Type B pancreatic cell (in vitro differentiated cells): ENCODE measurements at regions not wholly inside any gene's neighbourhood (a gene's known extent, or its start where the extent isn't known, plus 50 kb on each side); places are given as distances from the start of the nearest gene placed in this dataset.
"Not testable (repeated sequence)": the region's sequence is repeated elsewhere in the genome, so short reads cannot be mapped to it uniquely, and the experiment has no call there.

Experiments
- DNase-seq: peaks from one replicate; pipeline ENCODE4 v3.0.0; 2021; ENCODE audit warnings: mixed read lengths; ENCODE audit not compliant: unreplicated experiment; ENCODE audit errors: extremely low spot score
- H3K27ac Mint-ChIP-seq: 2 replicates; pipeline ENCODE4 v1.8.0; 2021; ENCODE audit warnings: mild to moderate bottlenecking, mixed read lengths
- H3K27me3 Mint-ChIP-seq: 2 replicates; pipeline ENCODE4 v1.8.0; 2021; ENCODE audit warnings: mixed read lengths
- H3K36me3 Mint-ChIP-seq: 2 replicates; pipeline ENCODE4 v1.8.0; 2021; ENCODE audit warnings: mixed read lengths
- H3K4me1 Mint-ChIP-seq: one replicate; pipeline ENCODE4 v1.8.0; 2021; ENCODE audit warnings: mixed read lengths; ENCODE audit not compliant: unreplicated experiment
- H3K4me3 Mint-ChIP-seq: 2 replicates; pipeline ENCODE4 v1.8.0; 2021; ENCODE audit warnings: mild to moderate bottlenecking, mixed read lengths
- H3K9me3 Mint-ChIP-seq: 2 replicates; pipeline ENCODE4 v1.8.0; 2021; ENCODE audit warnings: mixed read lengths

DNA sequence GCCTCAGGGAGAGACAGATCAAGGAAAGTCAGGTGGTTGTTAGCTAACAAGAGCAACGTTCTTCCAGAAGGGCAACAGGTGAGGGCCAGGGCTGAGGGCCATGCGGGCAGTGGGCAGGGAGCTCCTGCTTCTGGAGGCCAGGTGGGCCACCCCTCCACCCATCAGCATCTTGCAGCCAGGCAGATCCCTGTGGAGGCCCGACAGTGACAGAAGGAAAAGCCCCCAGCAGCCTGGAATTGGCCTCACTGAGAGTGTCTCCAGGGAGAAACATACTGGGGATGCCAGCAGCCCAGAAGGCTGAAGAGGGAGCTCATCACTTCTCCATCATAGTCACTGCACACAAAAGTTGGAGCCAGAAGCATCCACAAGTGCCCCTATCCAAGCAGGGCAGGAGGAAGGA, 300.1 kb downstream of the BCL2L11 start:
- H3K36me3 Mint-ChIP-seq, H3K9me3 Mint-ChIP-seq, DNase-seq, H3K27ac Mint-ChIP-seq, H3K4me3 Mint-ChIP-seq, H3K27me3 Mint-ChIP-seq: not testable (repeated sequence)
- peaks cover 12% of the 10 kb centered on the region for H3K4me1 Mint-ChIP-seq

DNA sequence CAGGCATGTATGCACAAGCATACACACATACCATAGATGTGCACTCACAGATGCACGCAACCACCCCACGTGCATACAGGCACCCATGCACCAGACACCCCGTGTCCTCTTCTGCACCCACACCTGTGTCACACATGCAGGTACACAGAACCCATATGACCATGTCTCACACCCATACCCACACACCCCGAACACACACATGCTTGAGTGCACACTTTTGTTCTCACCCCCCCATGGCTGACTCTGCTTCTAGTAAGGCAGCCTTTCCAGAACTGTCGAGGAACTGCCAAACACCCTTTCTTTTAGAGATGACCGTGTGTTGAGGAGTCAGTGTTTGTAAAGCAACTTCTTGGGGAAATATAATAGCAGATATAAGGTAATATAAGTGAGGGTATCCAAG, 301.2 kb downstream of the BCL2L11 start:
- not testable (repeated sequence) for H3K4me3 Mint-ChIP-seq, H3K27ac Mint-ChIP-seq, H3K9me3 Mint-ChIP-seq, H3K4me1 Mint-ChIP-seq, DNase-seq, H3K27me3 Mint-ChIP-seq, H3K36me3 Mint-ChIP-seq

DNA sequence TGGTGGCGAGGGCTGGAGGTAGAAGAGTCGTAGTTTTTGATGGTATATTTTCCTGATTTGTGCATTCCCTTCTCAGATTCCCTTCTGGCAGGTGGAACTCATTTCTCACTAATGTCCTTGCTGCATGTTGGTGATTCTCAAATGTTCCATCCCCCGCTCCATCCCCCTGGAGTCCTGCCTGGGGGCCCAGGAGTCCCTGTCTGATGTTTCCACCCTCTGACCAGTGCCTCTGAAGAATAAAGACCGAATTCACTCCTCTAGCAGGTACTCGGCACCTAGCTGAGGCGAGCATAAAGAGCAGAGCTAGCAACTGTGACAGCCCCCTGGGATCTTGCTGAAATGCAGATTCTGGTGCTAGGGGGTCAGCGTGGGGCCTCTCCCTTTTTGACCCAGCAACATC, 301.8 kb downstream of the BCL2L11 start:
- H3K4me1 Mint-ChIP-seq, H3K36me3 Mint-ChIP-seq, H3K4me3 Mint-ChIP-seq, DNase-seq, H3K9me3 Mint-ChIP-seq, H3K27ac Mint-ChIP-seq, H3K27me3 Mint-ChIP-seq: not testable (repeated sequence)

DNA sequence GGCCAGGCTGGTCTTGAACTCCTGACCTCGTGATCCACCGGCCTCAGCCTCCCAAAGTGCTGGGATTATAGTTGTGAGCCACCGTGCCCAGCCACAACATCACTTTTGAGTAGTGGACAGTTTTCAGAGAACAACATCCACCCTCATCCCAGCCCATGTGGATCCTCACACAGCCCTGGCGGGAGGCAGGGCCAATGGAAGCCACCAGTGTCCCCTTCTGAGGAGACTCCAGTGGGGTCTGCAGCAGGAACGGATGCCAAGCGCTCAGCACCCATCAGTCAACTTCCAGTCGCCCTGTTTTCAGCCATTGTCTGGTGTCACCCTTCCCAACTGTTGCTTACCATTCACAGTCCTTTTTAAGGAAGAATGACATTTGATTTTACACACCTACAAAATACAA, 302.5 kb downstream of the BCL2L11 start:
- not testable (repeated sequence) for H3K27me3 Mint-ChIP-seq, H3K27ac Mint-ChIP-seq, H3K9me3 Mint-ChIP-seq, H3K4me1 Mint-ChIP-seq, H3K36me3 Mint-ChIP-seq, DNase-seq, H3K4me3 Mint-ChIP-seq

DNA sequence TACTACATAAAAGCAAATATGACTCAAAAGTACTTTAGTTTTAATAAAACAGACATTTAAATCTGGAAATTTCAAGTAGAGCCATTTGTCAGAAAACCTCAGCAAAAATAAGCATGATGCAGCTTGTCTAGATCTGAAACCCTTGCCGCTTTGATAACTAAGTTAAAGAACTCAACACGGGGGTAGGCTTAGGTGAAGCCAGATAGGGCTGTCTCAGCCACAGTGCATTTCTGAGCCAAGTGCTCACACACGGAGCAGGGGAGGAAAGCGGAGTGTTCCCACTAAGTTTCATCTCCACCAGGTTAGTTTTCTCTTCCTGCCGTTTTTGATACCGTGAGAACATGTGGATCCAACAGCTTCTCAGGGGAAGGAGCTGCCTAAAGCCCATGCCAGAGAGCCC, 303.5 kb downstream of the BCL2L11 start:
- not testable (repeated sequence) for DNase-seq, H3K9me3 Mint-ChIP-seq, H3K27me3 Mint-ChIP-seq, H3K4me3 Mint-ChIP-seq, H3K4me1 Mint-ChIP-seq, H3K36me3 Mint-ChIP-seq, H3K27ac Mint-ChIP-seq

DNA sequence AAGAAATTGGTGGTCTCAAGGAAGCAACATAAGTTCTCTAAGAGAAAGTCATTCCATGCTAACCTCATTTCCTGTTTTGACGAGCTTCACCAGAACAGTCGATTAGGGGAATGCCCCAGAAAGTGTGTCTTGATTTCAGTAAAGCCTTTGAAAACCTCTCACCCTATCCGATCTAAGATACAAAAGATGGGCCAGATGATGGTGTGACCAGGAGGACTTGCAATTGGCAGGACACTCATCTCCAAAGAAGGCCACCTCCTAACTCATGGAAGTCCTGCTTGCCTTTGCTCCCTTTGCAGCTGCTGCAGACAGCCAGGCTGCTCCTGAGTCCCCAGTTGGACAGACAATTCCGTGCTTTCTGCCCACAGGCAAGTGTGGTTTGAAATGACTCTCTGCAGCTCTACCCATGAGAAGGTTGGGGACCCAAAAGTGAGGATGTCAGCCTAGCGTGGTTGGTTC, 304.2 kb downstream of the BCL2L11 start:
- not testable (repeated sequence) for H3K9me3 Mint-ChIP-seq, H3K27me3 Mint-ChIP-seq, H3K27ac Mint-ChIP-seq, H3K36me3 Mint-ChIP-seq, H3K4me1 Mint-ChIP-seq, DNase-seq, H3K4me3 Mint-ChIP-seq

DNA sequence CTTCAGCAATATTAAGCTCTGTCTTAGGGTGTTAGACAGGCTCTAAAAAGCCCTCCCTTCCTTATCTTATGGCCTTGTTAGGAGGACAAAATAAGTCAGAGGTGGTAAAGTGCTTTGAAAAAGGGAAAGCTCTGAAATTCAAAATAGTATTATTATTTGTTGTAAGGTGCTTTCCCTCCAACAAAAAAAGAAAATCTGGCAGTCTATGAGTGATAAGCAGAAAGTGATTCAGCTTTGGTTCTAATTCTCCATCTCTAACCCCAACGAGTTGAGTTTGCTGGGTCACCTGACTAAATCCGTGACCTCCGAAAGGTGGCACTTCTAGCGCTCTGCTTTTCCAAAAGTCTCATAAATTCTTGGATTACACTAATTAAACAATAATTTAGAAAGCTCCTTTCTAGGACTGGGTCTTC, 305.1 kb downstream of the BCL2L11 start:
- H3K9me3 Mint-ChIP-seq, H3K27me3 Mint-ChIP-seq, H3K4me3 Mint-ChIP-seq, DNase-seq, H3K36me3 Mint-ChIP-seq, H3K4me1 Mint-ChIP-seq, H3K27ac Mint-ChIP-seq: not testable (repeated sequence)

DNA sequence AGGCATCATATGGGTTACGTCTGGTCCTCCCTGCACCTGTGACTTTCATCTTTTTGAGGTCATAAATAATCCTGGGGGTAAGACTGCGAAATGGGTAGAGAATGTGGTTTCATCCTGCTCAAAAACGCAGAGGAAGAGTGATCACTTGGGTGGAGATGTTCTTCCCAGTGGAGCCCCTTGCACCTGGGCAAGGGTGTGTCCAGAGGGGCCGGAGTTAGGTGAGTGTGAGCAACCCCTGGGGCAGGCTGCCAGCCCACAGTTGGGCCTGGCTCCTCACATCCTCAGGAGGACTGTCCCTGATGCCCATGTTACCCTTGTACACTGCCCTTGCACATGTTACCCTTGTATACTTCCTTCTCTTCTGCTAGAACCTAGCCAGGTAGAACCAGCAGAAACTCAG, 306.6 kb downstream of the BCL2L11 start:
- not testable (repeated sequence) for H3K36me3 Mint-ChIP-seq, H3K9me3 Mint-ChIP-seq, H3K27ac Mint-ChIP-seq, H3K4me3 Mint-ChIP-seq, H3K27me3 Mint-ChIP-seq, H3K4me1 Mint-ChIP-seq, DNase-seq

DNA sequence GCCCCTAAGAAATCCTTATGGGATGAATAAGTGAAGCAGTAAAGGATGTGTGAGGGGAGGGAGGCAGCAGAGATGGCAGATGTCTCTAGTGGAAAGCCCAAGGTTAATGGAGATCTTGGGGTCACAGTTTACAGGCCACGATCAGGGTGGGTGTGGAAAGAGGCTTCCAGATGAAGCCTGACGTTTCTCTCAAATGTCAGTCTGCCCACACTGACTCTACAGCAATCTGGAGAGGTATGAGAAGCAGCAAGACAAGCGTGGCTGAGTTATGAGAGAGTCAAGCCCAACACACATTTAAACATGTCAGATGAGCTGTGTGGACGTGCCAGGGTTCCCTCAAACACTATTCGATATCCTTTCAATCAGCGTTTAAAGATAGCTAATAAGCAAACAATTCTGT, 308.2 kb downstream of the BCL2L11 start:
- not testable (repeated sequence) for H3K27ac Mint-ChIP-seq, H3K36me3 Mint-ChIP-seq, H3K4me1 Mint-ChIP-seq

DNA sequence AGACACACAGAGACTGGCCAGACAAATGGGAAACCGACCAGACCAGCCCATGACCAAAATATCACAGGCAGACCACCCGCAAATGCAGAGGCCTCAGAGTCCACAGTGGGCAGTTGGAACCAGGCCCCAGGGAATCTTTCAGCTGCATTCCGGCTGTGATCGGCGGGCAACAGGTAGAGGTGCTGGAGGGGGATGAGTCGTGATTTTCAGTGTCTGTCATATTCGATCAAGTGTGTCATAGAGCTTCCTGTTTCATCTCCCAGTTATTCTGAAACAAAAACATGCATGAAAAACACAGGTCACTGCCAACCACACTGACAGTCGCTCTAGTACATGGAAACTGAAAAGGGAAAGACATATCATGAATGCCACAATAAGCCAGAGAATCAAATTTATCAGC, 308.6 kb downstream of the BCL2L11 start:
- not testable (repeated sequence) for H3K4me1 Mint-ChIP-seq, H3K36me3 Mint-ChIP-seq

More for the DNA sequence above, 308.2 kb downstream of the BCL2L11 start:
- not testable (repeated sequence) for H3K9me3 Mint-ChIP-seq, H3K27me3 Mint-ChIP-seq, H3K4me3 Mint-ChIP-seq, DNase-seq

DNA sequence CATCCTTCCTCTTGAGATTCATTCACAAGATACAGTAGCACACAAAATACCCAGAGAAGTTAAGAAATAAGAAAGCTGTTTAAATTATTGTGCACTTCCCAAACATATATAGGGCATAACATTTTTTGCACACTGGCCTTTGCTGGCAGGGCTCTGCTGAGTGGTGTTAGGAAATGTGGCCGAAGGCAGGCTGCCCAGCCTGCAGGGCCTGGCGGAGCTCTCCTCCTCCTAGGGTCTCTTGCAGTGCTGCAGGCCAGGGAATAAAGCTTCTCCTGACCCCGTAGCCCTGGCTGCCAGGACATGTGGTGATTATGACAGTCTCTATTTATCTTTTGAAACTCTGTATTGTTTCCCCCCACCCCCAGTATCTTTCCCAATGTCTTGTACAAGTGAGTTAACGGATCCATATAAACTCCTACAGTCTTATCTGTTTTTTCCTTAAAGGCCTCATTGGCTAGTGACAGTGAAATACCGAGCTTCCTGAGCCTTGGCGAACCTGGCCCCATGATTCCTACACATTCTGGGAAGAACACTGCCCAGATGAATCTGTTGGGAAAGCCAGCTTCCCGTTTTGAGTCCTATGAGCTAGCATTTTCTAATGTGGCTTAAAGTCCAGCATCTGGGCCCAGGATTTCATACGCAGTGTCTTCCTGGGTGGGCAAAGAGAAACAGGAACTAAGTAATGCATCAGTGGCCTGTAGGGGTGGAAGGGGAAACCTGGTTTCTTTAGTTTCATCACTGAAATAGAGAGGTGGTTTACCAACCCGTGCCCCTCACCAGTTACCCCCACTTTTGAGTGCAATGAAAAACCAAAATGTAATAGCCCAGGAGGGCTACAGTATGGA, 310.3 kb downstream of the BCL2L11 start:
- not testable (repeated sequence) for H3K27me3 Mint-ChIP-seq, H3K36me3 Mint-ChIP-seq, H3K9me3 Mint-ChIP-seq, H3K4me3 Mint-ChIP-seq, H3K4me1 Mint-ChIP-seq, H3K27ac Mint-ChIP-seq, DNase-seq

More for the DNA sequence above, 308.6 kb downstream of the BCL2L11 start:
- not testable (repeated sequence) for H3K9me3 Mint-ChIP-seq, H3K27me3 Mint-ChIP-seq, H3K4me3 Mint-ChIP-seq, DNase-seq, H3K27ac Mint-ChIP-seq

DNA sequence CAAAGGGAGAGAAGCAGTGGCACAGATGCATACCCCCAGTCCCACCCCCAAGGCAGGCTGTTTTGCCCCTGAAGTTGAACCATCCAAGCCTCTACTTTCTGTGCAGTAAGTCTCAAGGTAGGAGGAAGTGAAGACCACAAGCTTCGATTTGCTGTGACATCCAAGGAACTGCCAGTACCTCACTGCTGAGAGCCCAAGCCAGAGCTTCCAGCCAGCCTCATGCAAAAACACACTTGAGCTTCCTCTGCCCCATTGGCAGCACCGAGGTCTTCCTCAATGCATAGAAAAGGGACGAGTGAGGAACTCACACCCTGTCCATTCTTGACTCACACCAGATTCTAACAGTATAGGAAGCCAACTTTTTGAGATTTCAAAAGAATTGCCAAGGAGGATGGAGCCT, 311.7 kb downstream of the BCL2L11 start:
- not testable (repeated sequence) for H3K36me3 Mint-ChIP-seq, H3K9me3 Mint-ChIP-seq, H3K4me1 Mint-ChIP-seq, H3K4me3 Mint-ChIP-seq, H3K27ac Mint-ChIP-seq, DNase-seq, H3K27me3 Mint-ChIP-seq

DNA sequence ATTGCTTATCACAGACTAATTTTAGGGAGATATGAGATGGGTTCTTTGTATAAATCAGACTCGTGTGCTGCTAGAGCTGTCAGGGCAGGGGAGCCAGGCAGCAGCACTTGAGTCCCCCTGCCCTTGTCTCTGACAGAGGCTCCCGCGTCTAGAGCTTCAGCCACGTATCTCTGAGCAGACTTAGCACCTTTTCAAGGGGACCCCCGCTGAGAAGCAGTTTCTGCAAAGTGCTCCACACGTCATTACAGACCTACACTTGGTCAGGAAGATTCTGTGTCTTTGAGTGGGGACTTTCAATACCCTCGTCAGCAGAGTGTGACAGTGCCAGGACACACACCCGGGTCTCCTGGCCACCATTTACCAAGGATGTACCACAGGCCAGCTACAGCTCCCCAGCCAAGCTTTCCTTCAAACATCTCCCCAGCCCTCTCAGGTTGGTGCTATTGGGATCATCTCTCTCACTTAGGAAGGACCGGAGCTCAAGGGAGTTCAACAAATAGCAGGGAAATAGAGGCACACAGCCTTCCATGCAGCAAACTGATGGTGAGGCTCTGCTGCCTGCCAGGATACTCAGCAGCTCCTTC, 312.3 kb downstream of the BCL2L11 start:
- not testable (repeated sequence) for H3K4me1 Mint-ChIP-seq, DNase-seq, H3K4me3 Mint-ChIP-seq, H3K27ac Mint-ChIP-seq, H3K27me3 Mint-ChIP-seq, H3K9me3 Mint-ChIP-seq, H3K36me3 Mint-ChIP-seq

DNA sequence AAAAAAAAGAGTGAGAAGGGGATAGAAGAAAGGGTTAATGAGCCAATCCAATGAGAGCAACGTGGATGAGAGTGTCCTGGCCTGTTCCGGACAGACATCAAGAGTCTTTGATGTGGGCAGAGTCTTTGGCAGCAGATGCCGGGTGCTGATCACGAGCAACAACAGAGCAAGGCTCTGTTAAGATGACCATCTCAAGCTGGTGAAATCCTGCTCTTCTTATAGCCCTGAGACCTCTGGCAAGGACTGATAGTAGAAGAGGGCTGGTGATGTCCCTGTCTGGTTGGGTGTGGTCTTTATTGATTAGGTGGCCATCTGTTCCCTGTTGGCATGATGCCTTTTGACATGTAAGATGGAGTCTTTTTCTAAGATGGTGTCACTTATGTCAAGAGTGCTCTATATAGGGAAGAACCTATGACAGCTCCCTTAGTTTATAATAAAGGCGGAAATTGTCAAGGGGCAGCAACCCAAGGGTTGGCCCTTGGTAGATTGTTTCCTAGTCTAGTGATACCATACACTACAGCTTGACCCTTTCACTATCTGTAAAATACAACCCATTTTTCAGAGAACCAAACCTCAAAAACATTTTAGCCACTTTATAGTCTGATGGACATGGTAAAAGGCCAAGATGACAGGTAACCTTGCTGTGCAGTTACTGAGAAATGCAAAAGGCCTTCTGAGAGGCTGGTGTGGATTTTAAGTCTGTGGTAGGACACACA, 313.3 kb downstream of the BCL2L11 start:
- H3K27ac Mint-ChIP-seq, H3K4me3 Mint-ChIP-seq, H3K36me3 Mint-ChIP-seq, H3K4me1 Mint-ChIP-seq, H3K27me3 Mint-ChIP-seq, H3K9me3 Mint-ChIP-seq, DNase-seq: not testable (repeated sequence)
